Hepatocyte (in vitro differentiated cells): ENCODE measurements at regions not wholly inside any gene's neighbourhood (a gene's known extent, or its start where the extent isn't known, plus 50 kb on each side); places are given as distances from the start of the nearest gene placed in this dataset.

Experiments used
- EZH2 ChIP-seq: fragments of 200-600 bp; sonication (generic); IDR thresholded peaks from 2 replicates; pipeline ENCODE4 v1.6.1; 2016; ENCODE audit warnings: antibody characterized with exemption, mild to moderate bottlenecking, borderline replicate concordance
- TF ChIP-seq, protein P1 (sequence below): fragments of 200-600 bp; sonication (generic); IDR thresholded peaks from 2 replicates; pipeline ENCODE4 v1.5.1; 2016; ENCODE audit warnings: antibody characterized with exemption, mild to moderate bottlenecking; ENCODE audit not compliant: poor library complexity

DNA sequence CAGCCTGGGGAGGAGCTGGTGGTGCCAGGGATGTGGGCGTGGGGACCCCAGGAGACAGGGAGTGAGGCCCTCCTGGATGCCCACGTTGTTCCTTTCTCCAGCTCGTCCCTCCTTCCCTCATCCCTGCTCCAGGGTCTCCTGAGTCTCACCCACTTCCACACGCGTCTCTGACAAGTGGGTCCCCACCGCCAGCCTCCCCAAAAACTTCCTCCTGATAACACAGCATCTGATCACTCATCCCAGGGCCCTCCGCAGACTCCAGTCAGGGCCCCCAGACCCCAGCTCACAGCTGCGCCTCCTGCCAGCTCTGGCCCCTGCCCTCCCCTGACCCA, 60.6 kb upstream of the INPP5A start:
- TF ChIP-seq, protein P1, sequence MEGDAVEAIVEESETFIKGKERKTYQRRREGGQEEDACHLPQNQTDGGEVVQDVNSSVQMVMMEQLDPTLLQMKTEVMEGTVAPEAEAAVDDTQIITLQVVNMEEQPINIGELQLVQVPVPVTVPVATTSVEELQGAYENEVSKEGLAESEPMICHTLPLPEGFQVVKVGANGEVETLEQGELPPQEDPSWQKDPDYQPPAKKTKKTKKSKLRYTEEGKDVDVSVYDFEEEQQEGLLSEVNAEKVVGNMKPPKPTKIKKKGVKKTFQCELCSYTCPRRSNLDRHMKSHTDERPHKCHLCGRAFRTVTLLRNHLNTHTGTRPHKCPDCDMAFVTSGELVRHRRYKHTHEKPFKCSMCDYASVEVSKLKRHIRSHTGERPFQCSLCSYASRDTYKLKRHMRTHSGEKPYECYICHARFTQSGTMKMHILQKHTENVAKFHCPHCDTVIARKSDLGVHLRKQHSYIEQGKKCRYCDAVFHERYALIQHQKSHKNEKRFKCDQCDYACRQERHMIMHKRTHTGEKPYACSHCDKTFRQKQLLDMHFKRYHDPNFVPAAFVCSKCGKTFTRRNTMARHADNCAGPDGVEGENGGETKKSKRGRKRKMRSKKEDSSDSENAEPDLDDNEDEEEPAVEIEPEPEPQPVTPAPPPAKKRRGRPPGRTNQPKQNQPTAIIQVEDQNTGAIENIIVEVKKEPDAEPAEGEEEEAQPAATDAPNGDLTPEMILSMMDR: no peak
- TF ChIP-seq EZH2: no peak
